ENCODE measurements at regions not wholly inside any gene's neighbourhood (a gene's known extent, or its start where the extent isn't known, plus 50 kb on each side); places are given as distances from the start of the nearest gene placed in this dataset.
"Not testable (repeated sequence)": the region's sequence is repeated elsewhere in the genome, so short reads cannot be mapped to it uniquely, and the experiment has no call there.

- WGBS, 2 donors = 28 to 44% methylated on average over 1 of the region's 1 CpG
- DNase-seq (no peak), ATAC-seq (no peak), FAIRE-seq (no peak)
- Histone ChIP-seq H3K4me1 (no peaks in the 10 kb centered on the region), H3K4me3 (no peak overlapping the region), H3K36me3 (no peaks in the 10 kb centered on the region), H3K27me3 (no peaks in the 10 kb centered on the region), H3K27ac (no peak overlapping the region), H3K9me3 (no peaks in the 10 kb centered on the region)
- TF ChIP-seq CTCF (IDR thresholded peaks at IDR 0.05) = no peak
- intact Hi-C loops (cut with DNase I) = no loop called here
These were observed 952.7 kb downstream of the TDRD15 start for GRCh38 chr2:22076454-22076853.

GRCh38 chr2:22078701-22079100, 954.9 kb downstream of the TDRD15 start:
- Histone ChIP-seq H3K27ac (no peak overlapping the region), H3K36me3 (no peaks in the 10 kb centered on the region), H3K4me1 (no peaks in the 10 kb centered on the region), H3K27me3 (no peaks in the 10 kb centered on the region), H3K9me3 (no peaks in the 10 kb centered on the region), H3K4me3 (no peak overlapping the region)
- no peak for FAIRE-seq
- no peak for TF ChIP-seq CTCF (IDR thresholded peaks at IDR 0.05)
- no peak for ATAC-seq
- no peak for DNase-seq
- intact Hi-C loops (cut with DNase I) = no loop called here

- no peaks in the 10 kb centered on the region for H3K9me3 ChIP-seq
- no peak for FAIRE-seq
- no peak overlapping the region for H3K27ac ChIP-seq
- H3K4me1 ChIP-seq = no peaks in the 10 kb centered on the region
- DNase-seq = no peak
- H3K36me3 ChIP-seq = no peaks in the 10 kb centered on the region
- H3K27me3 ChIP-seq = no peaks in the 10 kb centered on the region
- WGBS, 2 donors = 29 to 35% methylated on average over 3 of the region's 3 CpGs
- no peak overlapping the region for H3K4me3 ChIP-seq
- intact Hi-C loops (cut with DNase I) = no loop called here
- TF ChIP-seq CTCF (IDR thresholded peaks at IDR 0.05) = no peak
- no peak for ATAC-seq
These were observed 955.8 kb downstream of the TDRD15 start for GRCh38 chr2:22079583-22079982.

- no peak for TF ChIP-seq CTCF (IDR thresholded peaks at IDR 0.05)
- Histone ChIP-seq H3K27me3 (no peaks in the 10 kb centered on the region), H3K4me3 (no peak overlapping the region), H3K27ac (no peak overlapping the region), H3K36me3 (no peaks in the 10 kb centered on the region), H3K9me3 (no peaks in the 10 kb centered on the region), H3K4me1 (no peaks in the 10 kb centered on the region)
- FAIRE-seq (no peak), DNase-seq (no peak), ATAC-seq (no peak)
- 37 to 42% methylated on average over 2 of the region's 2 CpGs for WGBS, 2 donors
- intact Hi-C loops (cut with DNase I) = no loop called here
These were observed 963.0 kb downstream of the TDRD15 start for GRCh38 chr2:22086726-22087125.

- H3K27ac ChIP-seq; H3K27me3 ChIP-seq; intact Hi-C loops (cut with DNase I); ATAC-seq; H3K4me1 ChIP-seq; H3K36me3 ChIP-seq; H3K9me3 ChIP-seq; FAIRE-seq; H3K4me3 ChIP-seq; DNase-seq: not testable (repeated sequence)
- WGBS, 2 donors = 40 to 56% methylated on average over 3 of the region's 3 CpGs
These were observed 979.8 kb downstream of the TDRD15 start for GRCh38 chr2:22103617-22104016.

- DNase-seq (no peak), ATAC-seq (no peak), FAIRE-seq (no peak)
- 33 to 37% methylated on average over 3 of the region's 3 CpGs for WGBS, 2 donors
- intact Hi-C loops (cut with DNase I) = no loop called here
- peaks cover 0 to 3% (median 0%) of the 10 kb centered on the region in 4 donors for H3K9me3 ChIP-seq
- H3K4me3 ChIP-seq = no peak overlapping the region
- no peak overlapping the region for H3K27ac ChIP-seq
- no peaks in the 10 kb centered on the region for H3K4me1 ChIP-seq
- no peaks in the 10 kb centered on the region for H3K36me3 ChIP-seq
- H3K27me3 ChIP-seq = no peaks in the 10 kb centered on the region
- TF ChIP-seq CTCF (IDR thresholded peaks at IDR 0.05) = no peak
These were observed 986.5 kb downstream of the TDRD15 start for GRCh38 chr2:22110244-22110651.

All from pancreas (tissue), 10 donors.